ENCODE measurements at regions not wholly inside any gene's neighbourhood (a gene's known extent, or its start where the extent isn't known, plus 50 kb on each side); places are given as distances from the start of the nearest gene placed in this dataset.

GRCh38 chr10:130571674-130572073 lies 435.5 kb downstream of the GLRX3 start:
- DNase-seq, result no peak

DNA sequence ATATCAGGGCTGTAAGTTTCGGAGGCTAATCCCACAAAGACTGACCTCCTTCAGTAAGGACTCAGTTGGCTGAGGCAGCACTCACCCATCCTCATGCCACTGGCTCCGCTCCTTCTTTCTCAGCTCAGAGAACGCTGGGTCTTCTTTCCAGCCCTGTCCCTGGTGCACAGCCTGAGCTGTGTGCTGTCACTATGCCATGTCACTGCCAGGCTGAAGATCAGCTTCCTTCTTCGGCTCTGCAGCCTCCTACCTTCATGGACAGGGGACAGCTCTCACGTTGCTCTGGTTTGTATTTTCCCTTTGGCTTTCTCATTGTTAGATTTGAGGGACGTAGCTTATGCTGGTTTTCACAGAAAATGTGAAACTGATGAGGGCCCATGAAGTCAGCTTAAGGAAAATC lies 437.3 kb downstream of the GLRX3 start:
- no peak for DNase-seq

DNA sequence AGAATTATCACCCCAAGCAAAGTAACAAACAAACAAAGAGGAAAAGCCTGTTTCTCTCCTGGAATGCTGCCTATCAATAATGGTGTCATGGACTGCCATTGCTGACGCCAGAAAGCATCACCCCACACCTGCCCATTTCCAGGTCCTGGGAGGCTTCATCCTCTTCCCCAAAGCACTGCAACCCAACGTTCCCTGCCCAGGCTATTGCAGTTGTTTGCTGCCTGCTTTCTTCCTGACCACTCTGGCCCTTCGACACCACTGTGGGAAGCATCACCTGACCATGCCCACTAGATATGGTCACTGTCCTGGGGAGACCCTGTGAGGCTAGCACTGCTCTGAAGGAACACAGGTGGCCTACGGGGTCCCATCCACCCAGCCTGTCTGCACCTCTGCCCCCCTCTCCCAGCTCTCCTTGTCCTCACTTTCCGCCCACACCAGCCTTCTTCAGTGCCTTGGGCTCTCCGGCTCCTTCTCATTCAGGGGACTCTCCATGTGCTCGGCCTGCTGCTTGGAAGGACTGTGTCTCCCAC lies 439.6 kb downstream of the GLRX3 start:
- no peak for DNase-seq

- DNase-seq, result no peak
Measured at GRCh38 chr10:130576427-130576826, 440.2 kb downstream of the GLRX3 start.

DNA sequence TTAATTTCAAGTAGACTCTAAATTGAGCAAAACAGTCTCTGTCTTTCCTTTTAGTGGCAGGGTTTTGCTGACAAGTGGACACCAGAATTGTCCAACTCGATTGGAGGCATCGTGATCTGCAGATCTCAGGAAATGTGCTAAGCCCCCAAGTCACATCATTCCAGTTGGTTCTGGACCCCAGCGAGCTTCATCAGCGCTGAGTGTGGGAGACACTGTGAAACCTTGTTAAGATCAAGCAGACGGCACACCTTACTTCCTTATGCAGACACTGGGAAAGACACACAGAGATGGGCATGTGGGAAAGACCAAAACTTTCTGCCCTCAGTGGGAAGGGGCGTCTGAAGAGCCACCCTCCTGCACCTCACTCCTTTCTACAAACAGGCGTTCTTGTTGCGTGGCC lies 440.8 kb downstream of the GLRX3 start:
- no peak for DNase-seq

GRCh38 chr10:130578532-130579289 lies 442.5 kb downstream of the GLRX3 start:
- DNase-seq, result no peak

GRCh38 chr10:130579913-130580312 lies 443.7 kb downstream of the GLRX3 start:
- DNase-seq, result no peak

DNA sequence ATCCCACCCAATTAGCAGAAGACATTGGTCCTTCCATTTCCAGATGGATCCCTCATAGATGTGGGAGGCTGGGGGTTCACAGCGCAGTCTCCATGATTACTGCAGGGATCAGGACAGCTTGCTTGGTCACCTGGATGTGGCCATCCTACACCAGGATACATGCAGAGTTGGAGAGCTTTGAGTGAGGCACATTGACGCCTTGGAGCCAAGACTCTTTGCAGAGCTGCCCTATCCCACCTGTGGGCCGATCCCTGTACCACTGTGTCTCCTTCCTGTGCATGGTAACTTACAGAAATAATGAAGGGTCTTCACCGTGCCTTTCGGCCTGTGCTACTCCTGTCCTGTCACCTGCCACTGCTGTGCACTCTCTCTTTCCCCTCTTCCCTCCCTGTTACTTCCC lies 444.8 kb downstream of the GLRX3 start:
- no peak for DNase-seq

DNA sequence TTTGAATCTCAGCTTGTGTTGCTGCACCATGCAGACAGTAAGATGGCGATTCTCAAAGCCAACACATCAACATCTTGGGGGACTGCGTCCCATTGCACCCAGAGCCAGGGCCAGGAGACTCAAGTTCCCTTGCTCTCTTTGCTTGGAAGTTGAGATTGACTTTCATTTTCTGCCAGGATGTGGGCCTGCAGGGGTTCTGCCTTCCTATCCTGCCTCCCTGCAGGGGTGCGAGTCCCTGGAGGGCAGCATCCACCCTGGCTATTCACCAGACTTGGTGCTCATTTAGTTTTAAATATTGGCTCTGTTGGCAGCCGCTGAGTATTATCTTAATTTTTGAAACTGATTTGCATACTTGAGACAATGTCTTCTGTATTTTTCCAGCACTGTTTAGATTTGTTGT lies 451.5 kb downstream of the GLRX3 start:
- DNase-seq, result no peak

DNA sequence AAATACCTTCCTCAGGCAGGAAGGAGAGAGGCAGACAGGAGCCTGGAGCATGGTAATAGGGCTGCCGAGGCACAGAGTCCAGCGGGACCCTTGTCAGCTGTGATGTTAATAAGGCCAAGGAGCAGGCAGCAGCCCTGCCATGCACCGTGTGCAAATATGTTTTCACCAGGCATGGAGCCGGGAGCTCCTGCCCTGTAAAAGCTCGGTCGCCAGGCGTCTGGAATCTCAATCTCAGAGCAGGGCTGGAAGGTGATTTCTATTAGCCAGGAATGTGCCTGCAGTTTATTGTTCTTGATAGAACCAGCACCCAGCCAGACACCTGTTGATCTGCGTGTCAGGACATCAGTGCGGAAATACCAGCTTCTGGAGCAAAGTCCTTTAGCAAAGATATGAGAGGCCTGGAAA lies 469.8 kb downstream of the GLRX3 start:
- no peak for DNase-seq

DNA sequence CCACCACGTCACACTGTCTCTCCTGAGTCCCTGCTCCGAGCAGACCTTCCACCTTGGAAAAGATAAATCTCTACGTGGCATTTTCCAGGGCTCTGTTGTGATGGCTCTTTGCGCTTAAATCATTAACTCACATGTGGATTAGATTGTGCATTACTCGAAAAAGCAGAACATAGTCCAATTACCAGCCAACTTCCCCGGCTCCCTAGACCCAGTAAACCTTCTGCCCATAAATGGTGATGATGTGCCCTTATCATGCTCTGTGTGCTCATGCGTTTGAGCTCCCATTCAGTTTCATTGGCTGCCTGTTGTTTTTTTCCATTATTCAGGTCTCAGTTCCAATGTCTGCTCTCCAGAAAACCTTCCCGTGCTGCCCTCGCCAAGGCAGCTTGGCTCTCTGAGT lies 471.2 kb downstream of the GLRX3 start:
- DNase-seq, result no peak

DNA sequence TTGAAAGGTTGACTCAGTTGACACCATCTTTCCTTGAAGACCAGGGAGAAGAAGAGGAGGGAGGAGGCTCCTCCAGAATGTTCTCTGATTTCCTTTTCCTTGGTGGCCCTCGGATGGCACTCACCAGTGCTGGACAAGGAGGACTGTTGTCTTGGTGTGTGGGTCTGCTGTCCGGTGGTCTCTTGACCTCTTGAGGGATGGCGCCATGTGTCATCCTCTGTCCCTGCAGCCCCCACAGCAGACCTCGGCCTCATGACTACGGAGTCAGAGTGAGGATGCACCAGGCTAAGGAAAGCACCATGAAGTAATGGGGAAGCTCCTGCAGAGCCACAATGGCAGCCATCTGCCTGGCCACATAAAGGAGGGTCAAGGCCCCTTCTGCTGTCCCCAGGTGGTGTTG lies 475.0 kb downstream of the GLRX3 start:
- no peak for DNase-seq

- no peak for DNase-seq
Measured at GRCh38 chr10:130615457-130615856, 479.3 kb downstream of the GLRX3 start.

DNA sequence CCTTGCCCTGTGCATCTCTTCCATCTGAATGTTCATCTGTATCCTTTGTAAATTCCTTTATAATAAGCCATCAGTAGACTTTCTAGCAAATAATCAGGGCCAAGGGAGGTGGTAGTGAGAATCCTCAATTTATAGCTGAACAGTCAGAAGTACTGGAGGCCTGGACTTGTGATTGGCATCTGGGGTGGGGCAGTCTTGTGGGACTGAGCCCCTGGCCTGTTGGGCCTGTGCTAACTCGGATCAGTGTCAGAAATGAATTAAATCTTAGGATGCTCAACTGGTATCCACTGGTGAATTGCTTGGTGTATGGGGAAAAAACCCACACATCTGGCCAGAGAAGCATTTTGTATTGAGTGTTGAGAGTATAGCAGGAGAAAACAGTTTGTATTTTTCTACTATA lies 481.8 kb downstream of the GLRX3 start:
- DNase-seq, result no peak

DNA sequence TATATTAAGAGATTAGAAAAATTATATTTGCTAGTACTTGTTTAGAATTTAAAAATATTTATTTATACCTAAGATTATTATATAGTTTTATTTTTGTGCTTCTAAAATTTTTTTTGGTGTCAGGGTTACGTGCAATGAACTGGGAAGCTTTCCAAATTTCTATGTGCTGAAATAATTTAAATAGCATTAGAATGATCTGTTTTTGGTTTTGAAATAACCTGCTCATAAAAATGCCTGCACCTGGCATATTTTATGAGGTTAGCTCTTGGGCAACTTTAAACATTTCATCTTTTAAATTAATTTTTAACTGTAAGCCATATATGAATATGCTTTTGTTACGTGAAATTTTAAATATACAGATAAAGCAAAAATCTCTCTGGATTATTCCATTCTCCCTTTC lies 482.5 kb downstream of the GLRX3 start:
- DNase-seq, result no peak

DNA sequence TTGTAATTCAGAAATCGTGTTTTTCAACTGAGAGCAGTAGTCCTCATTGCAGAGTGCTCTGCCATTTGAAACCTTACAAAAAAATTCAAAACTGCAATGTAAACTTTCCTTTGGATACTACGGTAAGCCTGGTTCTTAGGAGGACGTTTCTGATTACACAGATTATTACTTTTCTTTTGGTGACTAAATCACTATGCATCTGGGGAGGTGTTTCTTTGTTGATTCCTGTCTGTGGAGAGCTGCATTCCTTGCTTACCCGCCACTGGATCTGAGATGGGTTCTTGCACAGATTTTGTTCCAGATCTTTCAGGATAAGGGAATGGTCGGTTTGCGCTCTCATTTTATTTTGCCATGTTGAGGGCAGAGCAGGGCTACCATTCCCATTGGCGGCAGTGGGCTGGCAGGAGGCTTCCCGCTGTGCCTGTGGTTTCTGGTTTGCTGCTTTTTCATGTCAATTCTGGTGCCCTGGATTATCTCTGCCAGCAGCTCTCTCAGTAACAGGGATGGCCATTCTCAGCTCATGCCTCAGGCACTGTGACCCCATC lies 485.1 kb downstream of the GLRX3 start:
- DNase-seq, result no peak

DNA sequence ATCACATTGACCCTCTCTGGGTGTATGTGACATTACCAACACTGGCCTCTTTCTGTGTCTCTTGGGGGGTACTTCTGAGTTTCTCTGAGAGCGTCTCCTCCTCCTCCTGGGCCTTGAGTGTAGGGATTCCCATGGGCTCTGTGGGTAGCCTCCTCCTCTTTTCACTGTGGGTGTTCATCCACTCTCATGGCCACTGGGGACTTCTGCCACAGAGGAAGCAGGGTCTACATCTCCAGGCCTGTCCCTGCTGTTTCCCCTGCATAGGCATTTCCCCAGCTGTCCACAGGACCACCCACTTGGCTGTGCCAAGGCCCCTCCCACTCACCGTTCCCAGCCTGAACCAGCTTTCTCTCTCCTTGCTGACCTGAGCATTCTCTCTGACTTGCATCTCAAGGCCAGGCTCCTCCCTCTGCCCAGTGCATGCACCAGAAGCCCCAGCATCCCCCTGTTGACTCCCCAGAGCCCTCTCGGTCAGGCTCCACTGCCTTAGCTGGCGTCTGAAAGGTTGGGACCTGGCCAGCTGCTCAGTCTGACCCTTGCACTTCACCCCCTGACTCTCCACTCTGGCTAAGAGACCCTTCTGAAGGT lies 487.6 kb downstream of the GLRX3 start:
- DNase-seq, result no peak

- DNase-seq, result no peak
Measured at GRCh38 chr10:130627346-130628045, 491.3 kb downstream of the GLRX3 start.

- DNase-seq, result no peak
Measured at GRCh38 chr10:130630135-130630534, 493.9 kb downstream of the GLRX3 start.

DNA sequence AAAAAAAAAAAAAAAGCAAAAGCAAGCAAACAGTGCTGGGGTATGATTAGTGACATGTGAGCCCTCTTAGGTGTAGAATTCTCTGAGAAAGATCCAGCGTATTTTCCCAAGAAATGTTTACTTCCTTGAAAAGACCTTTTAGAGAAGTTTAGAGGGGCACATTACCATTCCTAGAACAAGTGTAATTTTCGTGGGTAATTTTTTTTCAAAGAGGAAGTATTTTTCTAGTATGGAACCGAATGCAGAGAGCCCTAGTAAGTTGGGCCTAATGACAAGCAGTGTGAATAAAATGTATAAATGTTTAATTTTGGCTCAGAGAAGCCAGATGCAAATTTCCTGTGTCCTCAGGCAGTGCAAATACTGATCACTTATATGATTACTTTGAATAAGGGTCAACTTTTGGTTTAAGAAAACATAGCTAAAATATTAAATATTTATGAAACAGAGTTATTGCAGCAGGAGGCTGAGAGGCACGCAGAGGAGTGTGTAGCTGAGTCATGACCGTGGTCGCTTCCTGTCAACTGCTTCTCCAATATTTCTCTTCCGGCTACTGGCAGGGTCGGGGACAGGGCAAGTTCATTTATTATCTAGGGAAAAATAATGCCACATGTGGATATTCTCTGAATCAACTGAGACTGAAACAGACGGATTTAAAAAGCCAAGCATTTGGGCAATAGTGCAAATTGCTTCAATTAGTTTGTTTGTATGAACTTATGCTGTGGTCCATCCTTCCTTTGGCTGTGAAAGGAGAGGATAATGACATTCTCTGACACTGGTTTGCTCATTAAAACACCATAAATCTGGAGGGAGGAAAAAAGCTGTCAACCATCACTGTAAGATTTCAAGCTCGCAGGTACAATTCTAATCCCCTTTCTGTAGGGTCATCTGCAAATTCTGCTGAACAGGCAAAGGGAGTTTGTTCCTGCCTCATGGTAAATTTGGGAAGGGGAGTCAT lies 495.2 kb downstream of the GLRX3 start:
- no peak for DNase-seq

DNA sequence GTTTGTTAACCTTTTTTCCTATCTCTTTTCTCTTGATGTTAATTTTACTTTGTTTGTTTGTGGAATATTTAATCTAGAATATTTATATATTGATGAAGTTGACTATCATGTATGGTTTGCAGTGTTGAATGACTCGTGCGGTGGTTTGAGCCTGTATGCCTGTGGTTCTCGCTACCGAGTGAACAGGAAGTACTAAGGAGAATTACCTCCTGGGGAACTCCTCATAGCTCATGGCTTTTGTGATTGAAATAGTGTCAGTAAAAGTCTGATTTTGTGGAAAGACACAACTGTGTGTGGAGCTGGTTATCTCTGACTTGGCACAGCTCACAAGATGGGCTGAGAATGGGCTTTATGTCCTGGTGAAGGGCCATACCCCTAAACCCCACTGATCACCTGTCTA lies 498.6 kb downstream of the GLRX3 start:
- no peak for DNase-seq

DNA sequence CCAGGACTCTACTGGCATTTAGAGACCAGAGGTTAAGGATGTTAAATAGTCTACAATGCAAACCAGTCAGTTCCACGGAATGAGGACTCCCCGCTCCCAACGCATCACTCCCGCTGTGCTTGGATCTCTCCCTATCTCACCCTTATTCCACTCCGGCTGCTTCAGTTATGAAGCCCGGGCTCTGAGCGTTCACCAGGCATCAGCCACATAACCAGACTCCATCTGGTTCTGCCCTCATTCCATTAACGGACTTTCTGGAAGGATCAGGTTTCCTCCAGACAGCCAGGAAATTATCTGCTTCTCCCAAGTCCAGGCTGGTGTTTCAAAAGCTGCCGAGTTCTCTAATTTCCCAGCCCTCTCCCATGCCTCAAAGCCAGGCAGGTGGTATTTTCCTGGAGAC lies 499.3 kb downstream of the GLRX3 start:
- no peak for DNase-seq

Data from DMS53 (cell line).